HepG2 (cell line): ENCODE measurements at regions not wholly inside any gene's neighbourhood (a gene's known extent, or its start where the extent isn't known, plus 50 kb on each side); places are given as distances from the start of the nearest gene placed in this dataset.

Experiments
- ATAC-seq: fragments of 200-7000 bp; cut with Tn5 transposase; 3 replicates; pipeline ENCODE4 v1.9.1; 2020; ENCODE audit warnings: mild to moderate bottlenecking, moderate library complexity
- BruUV-seq: library from RNA; stranded (reverse); fragments of 400-500 nt; replicated peaks from 2 replicates; lab custom pipeline; 2021; lab: Mats Ljungman, UMichigan
- CTCF ChIA-PET: fragments of 300-600 bp; formaldehyde crosslinking; extraction: SDS; loops from one replicate; lab custom pipeline; 2021; ENCODE audit warnings: low total read pairs, inconsistent platforms, low intra/inter-chr PET ratio; lab: Yijun Ruan, JAX
- POLR2A ChIA-PET: fragments of 350-600 bp; sonication (Branson Sonifier 250); formaldehyde crosslinking; loops from one replicate; lab custom pipeline; 2020; ENCODE audit warnings: antibody characterized with exemption, inconsistent platforms; lab: Yijun Ruan, JAX
- DNase-seq: peaks from one replicate; pipeline ENCODE4 v3.0.0-alpha.2; 2015; ENCODE audit warnings: low spot score
- FAIRE-seq: peaks from 3 replicates; lab custom pipeline; 2011; peaks lifted over from hg19 to GRCh38; lab: Jason Lieb, UNC
- H2AFZ ChIP-seq: one replicate; pipeline ENCODE4 v1.6.1; 2011; ENCODE audit warnings: low read length, inconsistent platforms
- H3K27ac ChIP-seq: fragments of 300-600 bp; 3 replicates; pipeline ENCODE4 v1.8.0; 2011; ENCODE audit warnings: mixed run types, mild to moderate bottlenecking, mixed read lengths, low read length, inconsistent platforms; ENCODE audit not compliant: insufficient read depth; ENCODE audit errors: extremely low read length
- H3K27me3 ChIP-seq, 2 experiments: fragments of 200-600 bp in 1 of 2; 2 replicates in 1 of 2; 3 replicates in 1 of 2; pipeline versions ENCODE4 v1.6.0 to v1.8.0; 2011; ENCODE audit warnings: low read length in 2 of 2, mild to moderate bottlenecking in 2 of 2, moderate library complexity in 2 of 2, inconsistent platforms in 1 of 2; ENCODE audit not compliant: insufficient read depth in 2 of 2, control insufficient read depth in 1 of 2
- H3K36me3 ChIP-seq, 2 experiments: fragments of 200-600 bp in 1 of 2; replicated peaks in 1 of 2; 2 replicates in 1 of 2; 3 replicates in 1 of 2; pipeline versions ENCODE4 v1.5.1 to v1.8.0; 2011; ENCODE audit warnings: low read length in 2 of 2, inconsistent platforms in 1 of 2; ENCODE audit not compliant: insufficient read depth in 2 of 2, control insufficient read depth in 1 of 2
- H3K4me1 ChIP-seq: 2 replicates; pipeline ENCODE4 v1.5.1; 2012; ENCODE audit warnings: low read length, inconsistent platforms; ENCODE audit not compliant: insufficient read depth
- H3K4me2 ChIP-seq: 2 replicates; pipeline ENCODE4 v1.6.0; 2011; ENCODE audit warnings: low read depth, low read length, inconsistent platforms
- H3K4me3 ChIP-seq, 3 experiments: fragments of 200-600 bp in 1 of 3; sonication (generic), shearing (Covaris generic) in 1 of 3; replicated peaks in 1 of 3; 2 replicates each; pipeline ENCODE4 v1.5.1; 2011 to 2016; ENCODE audit warnings: low read length in 3 of 3, inconsistent platforms in 2 of 3, low read depth in 2 of 3, mild to moderate bottlenecking in 2 of 3, control low read depth in 1 of 3, mixed read lengths in 1 of 3; ENCODE audit not compliant: insufficient read depth in 1 of 3
- H3K79me2 ChIP-seq: one replicate; pipeline ENCODE4 v1.6.1; 2011; ENCODE audit warnings: low read length, inconsistent platforms; ENCODE audit not compliant: insufficient read depth
- H3K9ac ChIP-seq: 2 replicates; pipeline ENCODE4 v1.6.0; 2011; ENCODE audit warnings: mild to moderate bottlenecking, low read depth, low read length, inconsistent platforms; ENCODE audit not compliant: insufficient read depth
- H3K9me3 ChIP-seq: 2 replicates; pipeline ENCODE4 v1.5.1; 2012; ENCODE audit warnings: mild to moderate bottlenecking, low read length
- H4K20me1 ChIP-seq: 2 replicates; pipeline ENCODE4 v1.6.0; 2011; ENCODE audit warnings: inconsistent platforms, mild to moderate bottlenecking, low read length, moderate library complexity; ENCODE audit not compliant: insufficient read depth
- HDAC2 ChIP-seq: sonication (generic); formaldehyde crosslinking; IDR thresholded peaks from 2 replicates; pipeline ENCODE4 v1.4.0; 2020; ENCODE audit warnings: missing genetic modification reagents
- KLF15 ChIP-seq: sonication (generic); formaldehyde crosslinking; IDR thresholded peaks from 2 replicates; pipeline ENCODE4 v1.8.1; 2023; ENCODE audit warnings: borderline replicate concordance, mild to moderate bottlenecking, inconsistent platforms, missing genetic modification reagents, mixed read lengths
- ONECUT2 ChIP-seq: sonication (generic); formaldehyde crosslinking; IDR thresholded peaks from 2 replicates; pipeline ENCODE4 v1.4.0; 2020; ENCODE audit warnings: missing genetic modification reagents
- PHF21A ChIP-seq: sonication (generic); formaldehyde crosslinking; IDR thresholded peaks from 2 replicates; pipeline ENCODE4 v1.5.0; 2020; ENCODE audit warnings: mild to moderate bottlenecking, missing genetic modification reagents
- RARG ChIP-seq: sonication (generic); formaldehyde crosslinking; IDR thresholded peaks from 2 replicates; pipeline ENCODE4 v1.4.0; 2020; ENCODE audit warnings: low read depth, mild to moderate bottlenecking, missing genetic modification reagents
- XBP1 ChIP-seq: sonication (generic); formaldehyde crosslinking; IDR thresholded peaks from 2 replicates; pipeline ENCODE4 v1.5.0; 2020; ENCODE audit warnings: missing genetic modification reagents
- YY1 ChIP-seq: IDR thresholded peaks from 2 replicates; pipeline ENCODE4 v1.6.1; 2011; ENCODE audit warnings: low read length, low read depth, moderate library complexity, mild to moderate bottlenecking; ENCODE audit not compliant: insufficient read depth, insufficient replicate concordance
- ZFX ChIP-seq: sonication (generic); formaldehyde crosslinking; IDR thresholded peaks from 2 replicates; pipeline ENCODE4 v1.4.0; 2020; ENCODE audit warnings: mild to moderate bottlenecking, low read depth, missing genetic modification reagents, moderate library complexity
- ZMYM4 ChIP-seq: sonication (generic); formaldehyde crosslinking; IDR thresholded peaks from 2 replicates; pipeline ENCODE4 v1.8.1; 2023; ENCODE audit warnings: mild to moderate bottlenecking, missing genetic modification reagents
- ZNF33A ChIP-seq: sonication (generic); formaldehyde crosslinking; IDR thresholded peaks from 2 replicates; pipeline ENCODE4 v1.5.1; 2020; ENCODE audit warnings: missing genetic modification reagents, mild to moderate bottlenecking, moderate library complexity, borderline replicate concordance
- ZNF564 ChIP-seq: sonication (generic); formaldehyde crosslinking; IDR thresholded peaks from 2 replicates; pipeline ENCODE4 v1.8.1; 2023; ENCODE audit warnings: mild to moderate bottlenecking, missing genetic modification reagents
- WGBS: methylation state at CpG from one replicate; pipeline ENCODE4 v1.1.6; 2017; ENCODE audit warnings: low lambda C conversion rate; 5-methylcytosine and 5-hydroxymethylcytosine counted together
- in situ Hi-C: cut with HindIII; loops from 2 replicates; pipeline ENCODE4 v1.10.0; 2017; ENCODE audit warnings: low pct_unique_long_range_greater_than_20kb; ENCODE audit not compliant: extremely low pct_ligation_motif_present
- intact Hi-C: fragments of 100-400 bp; cut with micrococcal nuclease; formaldehyde crosslinking; loops from one replicate; pipeline ENCODE4 v1.10.0; 2022; ENCODE audit not compliant: unreplicated experiment
- TF ChIP-seq, protein P1 (sequence below): IDR thresholded peaks from 2 replicates; pipeline ENCODE4 v1.6.1; 2018; ENCODE audit warnings: missing genetic modification reagents

DNA sequence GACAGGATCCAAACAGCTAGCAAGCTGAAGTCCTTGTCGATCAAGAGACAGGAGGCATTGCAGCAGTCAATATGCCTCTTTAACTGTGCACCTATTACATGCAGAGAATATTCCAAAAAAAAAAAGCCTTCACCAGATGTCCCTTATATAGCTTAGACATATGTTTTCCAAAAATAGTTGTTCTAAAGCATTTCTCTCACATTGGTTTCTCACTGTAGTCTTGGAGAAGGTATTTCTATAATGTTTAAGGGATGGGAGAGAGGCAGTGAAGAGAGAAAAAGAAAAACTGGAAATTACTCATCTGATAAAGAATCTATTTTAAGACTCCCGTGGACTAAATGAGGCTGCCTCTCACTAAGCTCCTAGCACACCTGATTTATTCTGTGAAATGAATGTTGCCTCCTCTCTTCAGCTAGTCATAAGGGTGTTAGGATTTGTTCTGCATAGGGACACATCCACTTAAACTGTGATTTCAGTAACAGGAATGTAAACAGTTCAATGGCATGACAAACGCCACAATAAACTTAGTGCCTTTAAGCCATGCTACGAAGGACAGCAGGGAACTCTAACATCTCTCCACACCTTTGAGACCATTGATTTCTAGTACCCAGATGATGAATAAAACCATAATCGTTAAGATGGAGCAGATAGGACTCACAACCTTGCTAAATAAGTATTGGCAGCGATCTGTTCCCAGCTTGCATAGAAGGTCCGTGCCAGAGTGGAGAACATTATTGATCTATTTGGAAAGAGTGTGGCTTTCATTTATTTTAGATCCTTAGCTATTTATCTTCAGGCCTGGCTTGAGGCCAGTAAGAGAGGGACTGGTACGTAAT lies 98.6 kb upstream of the NCK2 start:
- in situ Hi-C loops (no loop called here), intact Hi-C loops (no loop called here)
- Histone ChIP-seq H3K4me2 (no peak overlapping the region), H4K20me1 (no peaks in the 10 kb centered on the region), H3K9me3 (no peaks in the 10 kb centered on the region), H3K4me3 (no peak overlapping the region), H3K27ac (no peak overlapping the region), H3K27me3 (peaks cover 4 to 54% of the 10 kb centered on the region in 2 experiments; a peak in 4 of 5 replicates), H3K36me3 (no peaks in the 10 kb centered on the region), H3K79me2 (no peaks in the 10 kb centered on the region), H2AFZ (no peak overlapping the region), H3K4me1 (peaks cover 26% of the 10 kb centered on the region), H3K9ac (no peak overlapping the region)
- CTCF ChIA-PET, result no interaction called here
- no peak for TF ChIP-seq ZFX (CRISPR knock-in tag)
- TF ChIP-seq, protein P1, sequence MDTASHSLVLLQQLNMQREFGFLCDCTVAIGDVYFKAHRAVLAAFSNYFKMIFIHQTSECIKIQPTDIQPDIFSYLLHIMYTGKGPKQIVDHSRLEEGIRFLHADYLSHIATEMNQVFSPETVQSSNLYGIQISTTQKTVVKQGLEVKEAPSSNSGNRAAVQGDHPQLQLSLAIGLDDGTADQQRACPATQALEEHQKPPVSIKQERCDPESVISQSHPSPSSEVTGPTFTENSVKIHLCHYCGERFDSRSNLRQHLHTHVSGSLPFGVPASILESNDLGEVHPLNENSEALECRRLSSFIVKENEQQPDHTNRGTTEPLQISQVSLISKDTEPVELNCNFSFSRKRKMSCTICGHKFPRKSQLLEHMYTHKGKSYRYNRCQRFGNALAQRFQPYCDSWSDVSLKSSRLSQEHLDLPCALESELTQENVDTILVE (CRISPR knock-in tag), result no peak
- TF ChIP-seq ONECUT2 (CRISPR knock-in tag), result no peak
- TF ChIP-seq ZNF564 (CRISPR knock-in tag), result no peak
- no peak for TF ChIP-seq ZMYM4 (CRISPR knock-in tag)
- TF ChIP-seq RARG (CRISPR knock-in tag), result no peak
- no peak for TF ChIP-seq YY1
- no peak for TF ChIP-seq HDAC2 (CRISPR knock-in tag)
- no peak for TF ChIP-seq XBP1 (CRISPR knock-in tag)
- TF ChIP-seq PHF21A (CRISPR knock-in tag), result no peak
- TF ChIP-seq ZNF33A, result no peak
- no peak for TF ChIP-seq KLF15 (CRISPR knock-in tag)
- no TSS peak for BruUV-seq
- WGBS, result 7% methylated on average over 8 of the region's 8 CpGs
- FAIRE-seq, result no peak
- POLR2A ChIA-PET, result no interaction called here
- no peak for DNase-seq
- no peak for ATAC-seq
